Fibroblast of gingiva (primary cell): ENCODE measurements at regions not wholly inside any gene's neighbourhood (a gene's known extent, or its start where the extent isn't known, plus 50 kb on each side); places are given as distances from the start of the nearest gene placed in this dataset.

ENCODE experiments used
- DNase-seq: peaks from one replicate; pipeline ENCODE4 v3.0.0-alpha.2; 2011; ENCODE audit warnings: low read depth

DNA sequence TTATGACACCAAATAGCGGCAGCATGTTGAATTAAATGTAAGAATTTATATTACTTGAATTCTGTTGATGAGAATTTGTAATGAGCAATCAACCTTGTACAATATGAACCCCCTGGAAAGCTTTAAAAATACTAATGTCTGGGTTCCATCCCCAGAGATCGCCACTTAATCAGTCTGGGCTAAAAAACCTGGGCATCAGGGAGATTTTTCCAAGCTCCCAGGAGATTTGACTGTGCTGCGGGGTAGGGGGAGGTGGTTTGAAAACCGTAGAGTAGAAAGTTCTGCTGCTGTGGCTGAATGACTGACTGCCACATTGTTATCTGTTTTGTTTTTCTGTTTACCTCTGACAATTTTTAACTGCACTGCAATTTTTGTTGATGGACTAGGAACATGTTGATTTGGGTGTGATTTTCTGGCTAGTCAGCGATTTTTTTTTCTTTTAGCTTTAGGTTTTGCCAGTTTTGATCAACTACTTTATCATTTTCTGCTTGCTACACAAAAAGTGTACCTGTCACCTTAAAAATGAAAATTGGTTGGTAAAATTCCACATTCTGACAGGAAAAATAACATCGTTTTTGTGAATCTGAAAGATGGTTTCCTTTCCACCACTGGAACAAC, 79.3 kb downstream of the PCTP start:
- no peak for DNase-seq

DNA sequence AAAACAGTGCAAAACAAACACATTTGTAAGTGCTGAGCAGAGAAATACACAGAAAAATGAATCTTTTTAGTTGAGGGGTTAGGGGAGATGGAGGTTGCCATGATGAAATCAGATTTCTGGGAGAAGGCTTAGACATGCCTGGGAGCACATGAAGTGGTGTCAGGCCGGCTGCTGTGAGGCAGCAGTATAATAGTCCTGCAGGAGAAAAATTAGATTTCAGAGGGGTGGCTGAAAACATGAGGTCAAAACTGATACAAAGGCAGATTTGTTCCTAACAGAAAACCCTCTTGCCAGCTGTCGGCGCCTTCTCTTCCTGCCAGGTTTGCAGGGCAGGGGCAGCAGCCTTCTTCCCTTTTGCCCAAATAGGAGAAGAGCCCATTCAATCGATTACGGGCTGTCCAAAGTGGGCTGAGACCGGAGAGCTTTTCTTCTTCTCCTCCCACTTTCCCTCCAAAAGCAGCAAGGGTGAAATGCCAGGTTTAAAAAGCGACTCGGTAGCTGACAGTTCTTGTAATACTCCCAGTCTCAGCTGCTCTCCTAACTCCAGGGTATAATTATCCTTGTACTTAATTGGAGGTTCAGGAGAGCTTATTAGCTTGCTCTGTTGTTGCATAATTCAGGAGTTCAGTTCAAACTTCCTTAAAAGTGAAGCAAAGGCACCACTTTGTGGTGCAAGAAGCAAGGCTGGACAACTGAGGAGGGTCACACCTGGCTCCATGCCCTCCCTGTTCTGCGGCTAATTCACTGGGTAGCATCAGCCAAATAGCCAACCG, 80.0 kb downstream of the PCTP start:
- no peak for DNase-seq

GRCh38 chr17:55833306-55833705, 82.5 kb downstream of the PCTP start:
- peak; percentile 14 for DNase-seq

DNA sequence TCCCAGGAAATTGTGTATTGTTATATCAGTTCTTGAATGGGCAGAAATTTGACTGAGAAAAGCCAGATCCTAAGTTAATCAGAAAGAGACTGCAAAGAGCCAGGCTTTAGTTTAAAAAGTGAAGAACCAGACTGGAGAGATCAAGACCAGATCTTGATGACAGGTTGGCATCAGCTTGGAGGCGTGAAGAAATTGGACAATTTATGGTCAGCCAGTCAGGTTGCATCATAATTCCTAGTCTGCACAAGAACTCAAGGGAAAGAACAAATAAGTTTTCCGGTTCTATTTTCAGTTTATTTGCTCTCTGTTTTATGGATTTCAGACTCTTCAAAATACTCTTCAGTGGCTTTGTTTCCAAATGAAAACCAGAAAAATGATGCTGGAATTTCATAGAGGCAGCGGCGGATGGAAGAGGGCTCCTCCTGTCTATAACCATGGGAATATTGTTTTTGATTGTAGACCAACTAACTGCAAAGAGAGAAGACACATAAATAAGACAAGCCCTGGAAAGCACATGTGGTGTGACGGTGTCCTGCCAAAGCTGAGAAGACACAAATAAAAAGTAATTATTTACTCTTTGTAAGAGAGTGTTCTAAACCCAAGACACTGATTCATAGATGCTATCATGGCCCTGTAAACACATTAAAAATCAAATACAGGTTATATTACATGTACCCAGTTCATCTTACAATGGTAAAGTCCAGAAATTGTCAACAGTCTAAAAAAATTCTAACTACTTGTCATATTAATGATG, 91.7 kb downstream of the PCTP start:
- DNase-seq: no peak

GRCh38 chr17:55843785-55844184, 92.9 kb downstream of the PCTP start:
- no peak for DNase-seq

GRCh38 chr17:55845385-55845784, 94.5 kb downstream of the PCTP start:
- peak; percentile 24 for DNase-seq

- DNase-seq: no peak
Measured at GRCh38 chr17:55846745-55847144, 95.9 kb downstream of the PCTP start.

- no peak for DNase-seq
Measured at GRCh38 chr17:55852734-55853133, 101.9 kb downstream of the PCTP start.

DNA sequence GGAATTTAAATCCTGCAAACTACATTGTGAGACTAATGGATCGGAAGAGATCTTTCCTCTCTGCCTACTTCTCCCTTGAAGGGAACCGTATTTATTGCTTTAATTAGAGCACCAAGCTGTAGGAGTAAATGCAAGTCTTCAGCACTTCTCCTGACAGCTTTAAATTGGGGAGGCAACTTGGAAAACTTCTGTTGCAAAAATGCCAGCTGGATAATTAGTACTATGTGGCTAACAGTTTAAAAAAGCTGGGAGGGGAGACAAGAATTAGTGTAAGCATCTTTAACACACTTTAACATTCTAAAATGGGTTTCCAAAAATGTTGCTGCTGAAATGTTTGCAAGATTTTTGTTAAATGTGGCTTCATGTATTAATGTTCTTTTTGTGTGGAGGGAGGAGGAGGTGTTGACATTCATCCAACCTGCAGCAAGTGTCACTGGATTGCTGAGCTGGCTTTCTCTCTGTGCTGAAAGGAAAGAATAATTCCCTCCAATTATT, 108.5 kb downstream of the PCTP start:
- no peak for DNase-seq

- no peak for DNase-seq
Measured at GRCh38 chr17:55865072-55865762, 114.4 kb downstream of the PCTP start.

- no peak for DNase-seq
Measured at GRCh38 chr17:55870044-55870443, 119.2 kb downstream of the PCTP start.

GRCh38 chr17:55872374-55872773, 121.5 kb downstream of the PCTP start:
- no peak for DNase-seq

- DNase-seq: no peak
Measured at GRCh38 chr17:55873017-55873758, 122.3 kb downstream of the PCTP start.

DNA sequence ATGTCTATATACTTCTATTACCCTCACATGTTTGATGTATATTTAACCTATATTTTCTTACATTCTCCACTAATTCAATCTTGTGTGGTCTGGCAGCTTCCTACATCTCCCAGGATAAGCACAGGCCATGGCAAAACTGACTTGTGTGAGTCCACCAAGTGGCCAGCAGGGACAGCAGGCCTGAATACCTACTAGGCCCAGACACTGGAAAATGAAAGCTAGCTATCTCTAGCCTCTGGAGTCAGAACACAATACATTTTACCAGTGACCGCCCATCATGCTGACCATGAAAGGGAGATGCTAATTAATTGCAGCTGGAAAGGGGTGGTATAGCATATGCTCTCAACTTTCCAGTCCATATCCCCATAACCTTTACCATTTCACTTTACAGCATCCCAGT, 132.3 kb downstream of the PCTP start:
- DNase-seq: no peak

DNA sequence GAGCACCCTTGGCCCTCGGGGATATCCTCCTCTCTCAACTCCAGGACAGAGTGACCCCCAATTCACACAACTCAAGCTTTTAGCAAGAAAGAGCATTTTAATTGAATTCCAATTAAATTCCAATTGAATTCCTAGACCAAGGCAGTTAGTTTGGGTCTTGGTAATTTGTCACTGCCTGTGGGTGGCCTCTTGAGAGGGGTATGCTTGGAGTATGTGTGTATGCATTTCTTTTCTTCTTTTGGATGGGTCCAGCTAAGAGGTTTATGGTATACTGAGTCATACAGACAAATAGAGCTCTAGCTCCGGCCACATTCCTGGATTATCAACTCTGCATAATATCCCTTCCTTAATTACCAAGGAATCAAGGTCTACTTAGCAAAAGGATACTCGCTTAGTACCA, 136.7 kb downstream of the PCTP start:
- no peak for DNase-seq

DNA sequence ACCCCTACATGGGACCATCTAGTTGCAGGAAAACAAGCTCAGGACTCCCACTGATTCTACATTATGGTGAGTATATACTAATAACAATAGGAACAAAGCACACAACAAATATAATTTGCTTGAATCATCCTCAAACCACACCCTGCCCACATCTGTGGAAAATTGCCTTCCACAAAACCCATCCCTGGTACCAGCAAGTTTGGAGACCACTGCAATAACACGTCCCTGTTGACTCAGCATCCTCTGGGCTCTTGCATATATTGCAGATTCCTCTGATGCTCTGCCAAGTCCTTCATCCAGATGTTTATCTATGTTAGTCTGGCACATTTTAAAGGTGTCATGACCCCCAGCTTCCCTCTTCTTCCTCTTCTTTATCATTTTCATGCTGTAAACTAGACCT, 138.4 kb downstream of the PCTP start:
- no peak for DNase-seq

DNA sequence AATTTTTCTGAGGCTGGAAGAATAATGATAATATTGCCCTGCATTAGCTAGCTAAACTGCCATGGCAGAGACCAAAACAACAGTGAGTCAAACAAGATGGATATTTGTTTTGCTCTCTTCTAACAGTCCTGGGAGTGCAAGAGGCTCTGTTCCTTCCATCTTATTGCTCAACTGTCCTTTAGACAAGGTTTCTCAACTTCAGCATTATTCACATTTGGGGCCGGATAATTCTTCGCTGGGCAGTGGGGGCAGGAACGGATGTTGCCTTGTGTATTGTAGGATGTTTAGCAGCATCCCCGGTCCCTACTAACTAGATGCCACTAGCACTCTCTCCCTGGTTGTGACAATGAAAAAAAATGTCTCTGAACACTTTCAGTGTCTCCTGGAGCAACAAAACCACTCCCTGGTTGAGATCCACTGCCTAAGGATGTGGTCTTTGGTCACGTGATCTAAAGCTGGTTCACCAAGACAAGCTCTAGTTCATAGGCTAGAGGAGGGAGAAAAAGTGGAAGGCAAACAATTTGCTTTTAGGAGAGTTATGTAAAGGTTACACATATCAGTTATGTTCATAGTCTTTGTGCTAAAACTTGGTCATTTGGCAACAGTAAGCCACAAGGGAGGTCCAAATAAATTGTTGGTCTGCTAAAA, 144.4 kb downstream of the PCTP start:
- no peak for DNase-seq

- no peak for DNase-seq
Measured at GRCh38 chr17:55897301-55897700, 146.4 kb downstream of the PCTP start.

- DNase-seq: no peak
Measured at GRCh38 chr17:55898195-55898594, 147.3 kb downstream of the PCTP start.

DNA sequence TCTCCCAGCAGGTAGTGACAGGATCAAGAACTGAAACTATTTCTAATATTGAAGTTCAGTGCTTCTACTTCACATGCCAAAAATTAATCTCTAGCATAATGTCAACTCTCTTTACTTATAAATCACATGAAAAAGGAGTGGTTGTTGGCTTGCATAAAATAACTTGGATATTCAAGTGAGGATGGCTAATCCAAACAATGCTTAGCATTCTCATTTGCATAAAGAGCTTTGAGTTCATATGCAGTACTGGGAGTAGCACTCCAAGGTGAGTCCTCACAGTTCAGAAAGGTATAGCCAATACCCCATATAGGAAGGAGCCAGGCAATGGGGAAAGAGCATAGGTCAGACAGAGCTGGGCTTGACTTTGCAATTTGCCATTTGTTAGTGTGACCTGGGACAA, 149.3 kb downstream of the PCTP start:
- no peak for DNase-seq

GRCh38 chr17:55903028-55903690, 152.3 kb downstream of the PCTP start:
- DNase-seq: no peak
